ENCODE measurements at regions not wholly inside any gene's neighbourhood (a gene's known extent, or its start where the extent isn't known, plus 50 kb on each side); places are given as distances from the start of the nearest gene placed in this dataset.

DNA sequence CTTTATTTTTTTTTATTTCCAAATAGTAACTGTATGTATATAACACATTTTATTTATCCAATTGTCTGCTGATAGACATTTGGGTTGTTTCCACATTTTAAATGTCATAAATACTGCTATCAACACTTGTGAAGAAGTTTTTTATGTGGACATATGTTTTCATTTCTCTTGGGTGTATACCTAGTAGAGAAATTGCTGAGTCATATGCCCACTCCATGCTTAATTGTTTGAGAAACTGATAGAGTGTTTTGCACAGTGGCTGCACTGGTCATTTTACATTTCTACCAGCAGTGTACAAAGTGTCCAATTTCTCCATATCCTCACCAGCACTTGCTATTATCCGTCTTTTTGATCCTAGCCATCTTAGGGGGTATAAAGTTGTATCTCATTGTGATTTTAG is 567.8 kb downstream of the GBA3 start (continued):
- TF ChIP-seq, protein P1, sequence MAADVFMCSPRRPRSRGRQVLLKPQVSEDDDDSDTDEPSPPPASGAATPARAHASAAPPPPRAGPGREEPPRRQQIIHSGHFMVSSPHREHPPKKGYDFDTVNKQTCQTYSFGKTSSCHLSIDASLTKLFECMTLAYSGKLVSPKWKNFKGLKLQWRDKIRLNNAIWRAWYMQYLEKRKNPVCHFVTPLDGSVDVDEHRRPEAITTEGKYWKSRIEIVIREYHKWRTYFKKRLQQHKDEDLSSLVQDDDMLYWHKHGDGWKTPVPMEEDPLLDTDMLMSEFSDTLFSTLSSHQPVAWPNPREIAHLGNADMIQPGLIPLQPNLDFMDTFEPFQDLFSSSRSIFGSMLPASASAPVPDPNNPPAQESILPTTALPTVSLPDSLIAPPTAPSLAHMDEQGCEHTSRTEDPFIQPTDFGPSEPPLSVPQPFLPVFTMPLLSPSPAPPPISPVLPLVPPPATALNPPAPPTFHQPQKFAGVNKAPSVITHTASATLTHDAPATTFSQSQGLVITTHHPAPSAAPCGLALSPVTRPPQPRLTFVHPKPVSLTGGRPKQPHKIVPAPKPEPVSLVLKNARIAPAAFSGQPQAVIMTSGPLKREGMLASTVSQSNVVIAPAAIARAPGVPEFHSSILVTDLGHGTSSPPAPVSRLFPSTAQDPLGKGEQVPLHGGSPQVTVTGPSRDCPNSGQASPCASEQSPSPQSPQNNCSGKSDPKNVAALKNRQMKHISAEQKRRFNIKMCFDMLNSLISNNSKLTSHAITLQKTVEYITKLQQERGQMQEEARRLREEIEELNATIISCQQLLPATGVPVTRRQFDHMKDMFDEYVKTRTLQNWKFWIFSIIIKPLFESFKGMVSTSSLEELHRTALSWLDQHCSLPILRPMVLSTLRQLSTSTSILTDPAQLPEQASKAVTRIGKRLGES (CRISPR knock-in tag; IDR thresholded peaks at IDR 0.05; ENCODE audit: borderline replicate concordance) = no peak
- no peak for TF ChIP-seq PAWR (CRISPR knock-in tag; IDR thresholded peaks at IDR 0.05; ENCODE audit: borderline replicate concordance)
- TF ChIP-seq PCBP2 (optimal IDR thresholded peaks at IDR 0.05; ENCODE audit: low read depth, low read length, poor library complexity, severe bottlenecking) = no peak
- TF ChIP-seq MAFK (conservative IDR thresholded peaks at IDR 0.05 in 1 of 2, IDR thresholded peaks at IDR 0.05 in 1 of 2; ENCODE audit: low read length in 2 of 2) = peak; percentile 60 to 76; a peak in 3 of 4 replicates
- peak; percentile 90 for TF ChIP-seq NFE2L2 (IDR thresholded peaks at IDR 0.05; ENCODE audit: low read length)
- TF ChIP-seq, protein P2, sequence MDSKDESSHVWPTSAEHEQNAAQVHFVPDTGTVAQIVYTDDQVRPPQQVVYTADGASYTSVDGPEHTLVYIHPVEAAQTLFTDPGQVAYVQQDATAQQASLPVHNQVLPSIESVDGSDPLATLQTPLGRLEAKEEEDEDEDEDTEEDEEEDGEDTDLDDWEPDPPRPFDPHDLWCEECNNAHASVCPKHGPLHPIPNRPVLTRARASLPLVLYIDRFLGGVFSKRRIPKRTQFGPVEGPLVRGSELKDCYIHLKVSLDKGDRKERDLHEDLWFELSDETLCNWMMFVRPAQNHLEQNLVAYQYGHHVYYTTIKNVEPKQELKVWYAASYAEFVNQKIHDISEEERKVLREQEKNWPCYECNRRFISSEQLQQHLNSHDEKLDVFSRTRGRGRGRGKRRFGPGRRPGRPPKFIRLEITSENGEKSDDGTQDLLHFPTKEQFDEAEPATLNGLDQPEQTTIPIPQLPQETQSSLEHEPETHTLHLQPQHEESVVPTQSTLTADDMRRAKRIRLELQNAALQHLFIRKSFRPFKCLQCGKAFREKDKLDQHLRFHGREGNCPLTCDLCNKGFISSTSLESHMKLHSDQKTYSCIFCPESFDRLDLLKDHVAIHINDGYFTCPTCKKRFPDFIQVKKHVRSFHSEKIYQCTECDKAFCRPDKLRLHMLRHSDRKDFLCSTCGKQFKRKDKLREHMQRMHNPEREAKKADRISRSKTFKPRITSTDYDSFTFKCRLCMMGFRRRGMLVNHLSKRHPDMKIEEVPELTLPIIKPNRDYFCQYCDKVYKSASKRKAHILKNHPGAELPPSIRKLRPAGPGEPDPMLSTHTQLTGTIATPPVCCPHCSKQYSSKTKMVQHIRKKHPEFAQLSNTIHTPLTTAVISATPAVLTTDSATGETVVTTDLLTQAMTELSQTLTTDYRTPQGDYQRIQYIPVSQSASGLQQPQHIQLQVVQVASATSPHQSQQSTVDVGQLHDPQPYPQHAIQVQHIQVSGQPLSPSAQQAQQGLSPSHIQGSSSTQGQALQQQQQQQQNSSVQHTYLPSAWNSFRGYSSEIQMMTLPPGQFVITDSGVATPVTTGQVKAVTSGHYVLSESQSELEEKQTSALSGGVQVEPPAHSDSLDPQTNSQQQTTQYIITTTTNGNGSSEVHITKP (CRISPR knock-in tag; IDR thresholded peaks at IDR 0.05; ENCODE audit: low read depth) = no peak

Measured in HepG2 (cell line).